ENCODE measurements at regions not wholly inside any gene's neighbourhood (a gene's known extent, or its start where the extent isn't known, plus 50 kb on each side); places are given as distances from the start of the nearest gene placed in this dataset.

DNA sequence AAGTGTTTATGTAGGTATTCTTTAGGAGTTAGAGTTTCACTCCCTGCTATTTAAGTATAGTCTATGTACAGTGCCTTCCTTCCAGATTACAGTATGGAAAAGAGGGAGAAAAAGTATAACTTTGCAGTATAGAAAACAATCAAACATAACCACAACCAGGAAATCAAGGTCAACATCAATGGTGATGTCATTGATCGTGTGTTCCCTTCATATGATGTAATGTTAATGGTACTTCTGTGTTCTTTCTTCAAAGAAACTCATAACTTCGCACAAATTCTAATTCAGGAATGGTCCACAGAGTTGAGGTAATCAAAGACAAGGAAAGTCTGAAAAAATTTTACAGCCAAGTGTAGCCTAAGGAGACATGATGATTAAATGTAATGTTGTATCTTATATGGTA, 961.1 kb upstream of the EDIL3 start:
- TF ChIP-seq, protein P1, sequence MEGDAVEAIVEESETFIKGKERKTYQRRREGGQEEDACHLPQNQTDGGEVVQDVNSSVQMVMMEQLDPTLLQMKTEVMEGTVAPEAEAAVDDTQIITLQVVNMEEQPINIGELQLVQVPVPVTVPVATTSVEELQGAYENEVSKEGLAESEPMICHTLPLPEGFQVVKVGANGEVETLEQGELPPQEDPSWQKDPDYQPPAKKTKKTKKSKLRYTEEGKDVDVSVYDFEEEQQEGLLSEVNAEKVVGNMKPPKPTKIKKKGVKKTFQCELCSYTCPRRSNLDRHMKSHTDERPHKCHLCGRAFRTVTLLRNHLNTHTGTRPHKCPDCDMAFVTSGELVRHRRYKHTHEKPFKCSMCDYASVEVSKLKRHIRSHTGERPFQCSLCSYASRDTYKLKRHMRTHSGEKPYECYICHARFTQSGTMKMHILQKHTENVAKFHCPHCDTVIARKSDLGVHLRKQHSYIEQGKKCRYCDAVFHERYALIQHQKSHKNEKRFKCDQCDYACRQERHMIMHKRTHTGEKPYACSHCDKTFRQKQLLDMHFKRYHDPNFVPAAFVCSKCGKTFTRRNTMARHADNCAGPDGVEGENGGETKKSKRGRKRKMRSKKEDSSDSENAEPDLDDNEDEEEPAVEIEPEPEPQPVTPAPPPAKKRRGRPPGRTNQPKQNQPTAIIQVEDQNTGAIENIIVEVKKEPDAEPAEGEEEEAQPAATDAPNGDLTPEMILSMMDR (IDR thresholded peaks at IDR 0.05): no peak
- TF ChIP-seq POLR2AphosphoS5 (IDR thresholded peaks at IDR 0.05; ENCODE audit: low read depth, low read length): no peak

Data from Panc1 (cell line).